AG08395 (cell line): ENCODE measurements at regions not wholly inside any gene's neighbourhood (a gene's known extent, or its start where the extent isn't known, plus 50 kb on each side); places are given as distances from the start of the nearest gene placed in this dataset.
"Not testable (repeated sequence)": the region's sequence is repeated elsewhere in the genome, so short reads cannot be mapped to it uniquely, and the experiment has no call there.

ENCODE experiments used
- DNase-seq: peaks from one replicate; pipeline ENCODE4 v3.0.0; 2012; ENCODE audit warnings: mixed read lengths, low spot score

DNA sequence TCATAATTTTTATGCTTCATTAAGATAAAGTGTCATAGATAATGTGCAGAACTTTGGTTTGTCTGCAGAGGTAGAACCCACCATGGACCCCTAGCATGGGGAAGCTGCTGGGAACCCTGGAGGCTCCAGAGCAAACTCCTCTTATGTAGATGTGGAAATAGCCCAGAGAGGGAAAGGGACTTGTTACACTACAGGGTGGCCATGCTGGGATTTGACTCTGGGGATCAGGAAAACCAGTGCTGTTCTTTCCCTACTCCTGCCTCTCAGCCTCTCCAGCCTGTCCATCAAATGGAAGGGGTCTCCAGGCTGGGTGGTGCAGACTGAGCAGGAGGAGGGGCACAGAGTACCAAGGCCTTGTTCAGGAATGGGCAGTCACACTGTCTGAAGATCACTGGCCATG, 54.2 kb downstream of the MSX1 start:
- no peak for DNase-seq

DNA sequence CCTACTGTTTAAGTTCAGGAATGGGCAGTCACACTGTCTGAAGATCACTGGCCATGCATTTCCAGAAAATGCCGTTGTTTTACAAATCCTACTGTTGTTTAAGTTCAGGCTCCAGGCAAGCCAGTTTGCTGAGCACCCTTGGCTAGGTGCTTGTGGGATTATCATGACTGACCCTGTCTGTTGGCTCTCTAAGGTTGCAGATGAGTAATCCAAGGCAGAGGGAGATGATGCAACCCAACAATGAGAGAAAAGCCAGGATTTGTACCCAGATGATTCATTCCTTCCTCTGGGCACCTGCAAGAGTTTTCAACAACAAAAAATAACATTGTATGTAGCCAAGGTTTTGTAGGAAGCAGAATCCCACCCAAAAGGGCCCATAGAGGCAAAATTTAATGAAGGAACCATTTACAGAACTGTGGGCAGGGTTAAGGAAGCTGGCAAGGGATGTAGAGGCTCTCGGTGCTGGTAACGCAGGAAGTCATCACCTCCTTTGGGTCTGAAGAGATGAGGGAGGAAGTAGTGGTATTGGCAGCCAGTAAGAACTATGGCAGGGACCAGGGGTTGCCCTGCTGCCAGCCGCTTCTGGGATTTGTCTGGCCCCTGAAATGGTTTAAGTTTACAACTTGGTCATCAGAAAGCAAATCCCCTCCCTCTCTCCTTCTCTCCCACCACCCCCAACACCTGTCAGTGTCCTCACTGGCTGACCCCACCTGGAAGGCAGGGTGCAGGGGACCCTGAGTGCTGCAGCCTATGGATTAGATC, 54.8 kb downstream of the MSX1 start:
- peak; percentile 67 for DNase-seq

DNA sequence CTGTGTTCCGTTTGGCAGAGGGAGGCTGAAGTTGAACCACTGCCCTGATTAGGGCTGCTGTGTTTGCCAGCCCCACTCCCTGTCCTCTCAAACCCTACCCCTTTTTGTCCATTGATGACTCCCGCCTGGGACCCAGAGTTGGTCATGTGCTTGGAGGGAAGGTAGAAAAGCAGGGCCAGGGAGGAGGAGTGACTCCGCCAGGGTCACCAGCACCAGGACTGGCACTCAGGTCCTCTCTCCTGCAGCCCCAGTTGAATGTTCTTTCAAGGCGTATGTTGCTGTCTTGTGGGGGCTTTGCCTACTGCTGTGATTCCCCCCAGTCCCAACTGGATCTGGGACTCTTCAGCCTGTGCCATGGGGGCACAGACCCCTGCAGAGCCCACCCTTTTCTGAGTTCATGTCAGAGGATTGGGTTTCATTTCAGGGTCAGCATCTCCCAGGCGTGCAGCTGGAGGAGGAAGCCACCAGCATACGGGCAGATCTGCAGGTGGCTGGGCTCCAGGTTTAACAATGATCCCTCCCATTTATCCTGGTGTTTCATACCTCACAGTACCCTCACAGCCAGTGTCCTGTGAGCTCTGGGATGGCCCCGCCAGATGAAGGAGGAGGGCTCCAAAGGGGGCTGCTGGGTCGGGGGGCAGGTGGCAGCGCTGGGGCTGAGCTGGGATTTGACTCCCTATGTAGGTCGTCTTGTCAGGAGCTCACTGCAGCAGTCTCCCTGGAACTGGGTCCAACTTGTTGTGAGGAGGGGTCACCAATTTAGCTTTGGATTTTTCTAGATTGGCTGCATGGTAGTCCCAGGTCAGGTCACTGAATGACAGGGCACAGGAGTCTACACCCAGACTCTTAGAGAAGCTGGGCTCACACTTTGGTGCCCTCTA, 55.7 kb downstream of the MSX1 start:
- DNase-seq: no peak

GRCh38 chr4:4918067-4918466, 58.6 kb downstream of the MSX1 start:
- DNase-seq: no peak

- peak; percentile 77 for DNase-seq
Measured at GRCh38 chr4:4919927-4920326, 60.5 kb downstream of the MSX1 start.

DNA sequence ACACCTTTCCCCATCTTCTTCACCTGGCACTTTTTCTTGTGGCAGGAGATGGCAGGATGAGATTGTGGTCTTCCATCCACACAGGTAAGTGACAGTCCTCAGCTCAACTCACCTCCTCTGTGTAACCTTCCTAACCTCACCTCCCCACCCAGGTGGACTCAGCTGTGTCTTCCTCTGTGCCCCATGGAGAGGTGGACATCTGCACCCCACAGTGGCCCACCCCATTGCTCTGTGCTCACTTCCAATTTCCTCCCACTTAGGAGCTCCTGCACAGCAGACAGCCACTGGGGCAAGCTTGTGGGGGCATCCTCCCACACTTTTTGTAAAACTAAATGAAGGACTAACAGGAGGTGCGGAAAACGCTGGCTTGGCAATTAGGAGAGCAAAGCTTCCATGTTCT, 61.6 kb downstream of the MSX1 start:
- no peak for DNase-seq

GRCh38 chr4:4922441-4922840, 63.0 kb downstream of the MSX1 start:
- no peak for DNase-seq

GRCh38 chr4:4923201-4923600, 63.7 kb downstream of the MSX1 start:
- DNase-seq: no peak

- no peak for DNase-seq
Measured at GRCh38 chr4:4930677-4931076, 71.2 kb downstream of the MSX1 start.

DNA sequence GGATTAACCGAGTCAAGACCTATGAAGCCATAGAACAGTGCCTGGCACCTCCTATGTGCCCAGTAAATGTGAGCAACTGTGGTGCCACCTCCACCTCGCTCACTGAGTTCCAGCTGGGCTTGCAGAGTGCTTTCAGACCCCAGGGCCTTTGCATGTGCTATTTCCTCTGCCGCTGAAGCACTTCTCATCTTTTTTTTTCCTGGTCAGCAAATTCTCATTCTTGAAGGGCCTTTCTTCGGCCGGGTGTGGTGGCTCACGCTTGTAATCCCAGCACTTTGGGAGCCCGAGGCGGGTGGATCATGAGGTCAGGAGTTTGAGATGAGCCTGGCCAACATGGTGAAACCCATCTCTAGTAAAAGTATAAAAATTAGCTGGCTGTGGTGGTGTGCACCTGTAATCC, 76.5 kb downstream of the MSX1 start:
- DNase-seq: no peak

DNA sequence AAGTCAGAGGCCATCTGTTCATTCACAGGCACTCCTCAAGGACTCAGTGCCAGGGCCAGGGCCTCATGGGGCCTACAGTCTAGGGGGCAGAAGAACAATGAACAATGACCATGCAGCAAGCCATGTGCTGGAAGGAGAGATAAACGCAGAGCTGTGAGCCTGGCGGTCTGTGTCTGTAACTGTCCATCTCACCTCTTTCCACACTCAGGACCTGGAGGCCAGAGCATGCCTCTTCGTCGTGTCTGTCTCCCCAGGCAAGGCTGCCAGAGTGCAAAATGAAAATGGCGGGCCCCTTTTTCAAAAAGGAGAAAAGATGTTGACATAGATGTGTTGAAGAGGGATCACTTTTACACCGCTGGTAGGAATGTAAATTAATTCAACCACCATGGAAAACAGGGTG, 78.5 kb downstream of the MSX1 start:
- DNase-seq: no peak

DNA sequence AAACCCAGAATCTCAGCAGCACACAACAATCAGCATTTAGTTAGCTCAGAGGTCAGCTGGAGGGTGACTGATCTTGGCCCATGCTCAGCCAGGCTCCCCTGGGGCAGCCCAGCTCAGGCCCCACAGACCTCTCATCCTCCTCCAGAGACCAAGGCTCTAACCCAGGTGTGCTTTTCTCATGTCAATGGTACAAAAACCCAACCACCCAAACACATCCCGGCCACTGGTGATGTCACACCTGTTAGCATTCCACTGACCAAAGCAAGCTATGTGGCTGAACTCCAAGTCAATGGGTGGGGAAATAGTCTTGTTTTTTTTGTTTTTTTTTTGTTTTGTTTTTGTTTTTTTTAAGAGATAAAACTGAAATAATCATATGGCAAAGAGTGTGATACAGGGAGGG, 77.5 kb downstream of the CYTL1 start:
- DNase-seq: no peak

- DNase-seq: no peak
Measured at GRCh38 chr4:4942658-4943057, 76.6 kb downstream of the CYTL1 start.

DNA sequence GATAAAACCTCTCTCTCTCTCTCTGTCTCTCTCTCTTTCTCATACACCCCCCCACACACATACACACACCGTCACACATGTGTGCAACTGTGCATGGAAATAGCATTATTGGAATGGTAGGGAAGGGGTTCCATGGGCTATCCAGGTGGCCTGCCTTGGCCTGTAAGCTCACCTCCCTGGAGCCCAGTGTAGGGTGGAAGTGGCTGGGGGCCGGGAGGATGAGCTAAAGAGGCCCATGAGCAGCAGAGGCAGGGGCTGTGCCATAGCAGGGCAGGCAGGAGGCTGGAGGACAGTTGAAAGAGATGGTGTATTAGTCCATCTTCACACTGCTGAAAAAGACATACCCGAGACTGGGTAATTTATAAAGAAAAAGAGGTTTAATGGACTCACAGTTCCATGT, 74.2 kb downstream of the CYTL1 start:
- no peak for DNase-seq

- DNase-seq: no peak
Measured at GRCh38 chr4:4945829-4946228, 73.4 kb downstream of the CYTL1 start.

- DNase-seq: no peak
Measured at GRCh38 chr4:4946416-4946815, 72.8 kb downstream of the CYTL1 start.

DNA sequence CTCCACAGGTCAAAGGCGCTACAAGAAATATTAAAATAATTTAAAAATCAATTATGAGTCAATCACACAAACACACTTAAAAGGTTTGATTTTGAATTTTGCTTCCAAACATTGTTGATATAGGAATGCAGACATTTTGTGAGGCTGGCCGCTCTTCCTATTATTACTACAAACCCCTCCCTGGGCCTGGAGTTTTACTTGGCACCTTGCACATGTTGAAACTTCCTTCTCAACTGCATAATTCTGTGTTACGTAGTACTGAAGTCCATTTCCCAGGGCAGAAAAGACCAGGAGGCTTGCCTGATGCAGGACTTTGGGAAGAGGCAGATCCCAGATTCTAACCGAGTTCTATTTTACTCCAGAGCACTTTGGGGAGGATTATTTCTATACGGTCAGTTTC, 71.5 kb downstream of the CYTL1 start:
- DNase-seq: no peak

DNA sequence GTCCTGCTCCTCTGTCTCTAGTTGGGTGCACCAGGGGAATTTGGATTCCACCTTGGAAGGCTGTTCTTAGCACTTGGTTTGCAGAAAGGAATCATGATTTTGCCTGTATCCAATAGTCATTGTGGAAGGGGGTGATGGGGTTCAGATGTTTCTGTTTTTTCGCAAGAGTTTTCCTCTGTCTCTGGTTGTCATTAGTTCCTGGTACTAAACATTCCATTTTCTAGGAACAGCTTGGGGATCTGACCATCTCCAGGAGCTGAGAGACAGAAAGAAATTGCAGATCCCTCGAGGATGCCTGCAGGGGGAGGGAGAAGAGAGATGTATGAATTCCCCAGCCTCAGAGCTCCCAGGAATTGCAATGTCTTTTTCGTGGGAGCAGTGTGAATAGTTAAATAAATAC, 70.9 kb downstream of the CYTL1 start:
- no peak for DNase-seq

DNA sequence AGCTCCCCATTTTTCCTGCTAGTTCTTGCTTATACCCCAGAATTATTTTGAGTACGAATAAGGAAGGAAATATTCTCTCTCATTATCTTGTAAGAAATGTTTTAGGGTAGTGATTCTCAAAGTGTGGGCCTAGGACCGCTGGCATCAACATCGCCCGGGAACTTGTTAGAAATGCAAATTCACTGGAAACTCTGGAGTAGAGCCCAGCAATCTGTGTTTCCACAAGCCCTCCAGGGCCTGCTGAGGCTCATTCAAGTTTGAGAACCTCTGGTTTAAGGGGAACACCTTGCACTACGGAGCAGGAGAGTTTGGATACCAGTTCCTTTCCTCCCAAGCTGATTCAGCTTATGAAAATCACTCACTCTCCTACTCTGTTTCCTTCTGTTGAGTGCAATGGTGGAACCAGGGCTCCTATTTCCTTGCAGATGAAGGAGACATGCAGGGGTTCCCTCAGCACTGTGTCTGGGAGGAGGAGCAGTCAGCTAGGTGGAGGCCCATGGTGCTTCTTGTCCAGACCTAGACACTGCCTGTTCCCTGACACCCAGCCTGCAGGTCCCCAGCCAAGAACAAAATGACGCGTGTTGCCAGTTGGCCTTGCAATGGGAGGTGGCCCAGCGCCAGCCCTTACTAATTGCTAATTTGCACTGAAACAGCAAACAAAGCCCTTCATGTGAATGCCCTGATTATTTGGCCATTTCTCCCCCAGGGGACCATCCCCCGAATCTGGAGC, 68.5 kb downstream of the CYTL1 start:
- DNase-seq: no peak

GRCh38 chr4:4952273-4952672, 67.0 kb downstream of the CYTL1 start:
- DNase-seq: no peak

GRCh38 chr4:4959344-4960074, 59.7 kb downstream of the CYTL1 start:
- DNase-seq: not testable (repeated sequence)

DNA sequence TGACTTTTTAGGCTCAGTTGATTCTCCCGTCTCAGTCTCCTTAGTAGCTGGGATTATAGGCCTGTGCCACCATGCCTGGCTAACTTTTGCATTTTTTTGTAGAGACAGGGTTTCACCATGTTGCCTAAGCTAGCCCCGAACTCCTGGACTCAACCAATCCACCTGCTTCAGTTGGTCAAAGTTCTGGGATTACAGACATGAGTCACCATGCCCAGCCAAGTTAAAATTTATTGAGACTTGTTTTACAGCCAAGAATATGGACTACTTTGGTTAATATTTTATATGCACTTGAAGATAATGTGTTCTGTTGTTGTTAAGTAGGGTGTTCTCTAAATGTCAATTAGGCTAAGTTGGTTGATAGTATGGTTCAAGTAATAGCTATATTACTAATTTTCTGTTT, 58.7 kb downstream of the CYTL1 start:
- no peak for DNase-seq
